AG04450 (cell line): ENCODE measurements at regions not wholly inside any gene's neighbourhood (a gene's known extent, or its start where the extent isn't known, plus 50 kb on each side); places are given as distances from the start of the nearest gene placed in this dataset.

Experiments used
- CTCF ChIA-PET: fragments of 300-600, 350-600 bp; formaldehyde crosslinking; extraction: SDS; loops from one replicate; lab custom pipeline; 2022; ENCODE audit warnings: antibody characterized with exemption, inconsistent platforms; lab: Charles Lee
- POLR2A ChIA-PET: fragments of 350-600 bp; formaldehyde crosslinking; extraction: SDS; loops from one replicate; lab custom pipeline; 2021; ENCODE audit warnings: antibody characterized with exemption, inconsistent platforms; lab: Yijun Ruan, JAX
- DNase-seq: peaks from one replicate; pipeline ENCODE4 v3.0.0-alpha.2; 2011; ENCODE audit warnings: low read depth, low spot score
- H3K27ac ChIP-seq: one replicate; pipeline ENCODE4 v1.5.1; 2012; ENCODE audit warnings: low read depth, low read length, control low read depth
- H3K27me3 ChIP-seq: one replicate; pipeline ENCODE4 v1.6.0; 2012; ENCODE audit warnings: low read length; ENCODE audit not compliant: control insufficient read depth, insufficient read depth
- H3K4me3 ChIP-seq: 2 replicates; pipeline ENCODE4 v1.5.1; 2011; ENCODE audit warnings: mild to moderate bottlenecking, low read depth, low read length, control low read depth
- H3K9me3 ChIP-seq: 2 replicates; pipeline ENCODE4 v1.5.1; 2012; ENCODE audit warnings: low read length; ENCODE audit not compliant: control insufficient read depth, insufficient read depth
- TF ChIP-seq, protein P1 (sequence below): IDR thresholded peaks from 2 replicates; pipeline ENCODE4 v1.5.1; 2011; ENCODE audit warnings: low read depth, low read length, control low read depth, inconsistent platforms

DNA sequence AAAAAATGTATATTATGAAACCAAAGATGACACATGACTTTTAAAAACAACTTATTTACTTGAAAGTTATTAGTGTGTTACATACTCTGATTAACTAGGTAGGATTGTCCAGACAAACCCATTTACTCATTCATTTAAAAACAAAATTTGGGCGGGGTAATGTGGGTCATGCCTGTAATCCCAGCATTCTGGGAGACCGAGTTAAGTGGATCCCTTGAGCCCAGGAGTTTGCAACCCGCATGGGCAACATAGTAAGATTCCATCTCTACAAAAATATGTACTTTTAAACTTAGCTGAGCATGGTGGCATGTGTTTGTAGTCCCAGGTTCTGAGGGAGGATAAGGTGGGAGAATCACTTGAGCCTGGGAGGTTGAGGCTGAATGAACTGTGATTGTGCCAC, 1414.7 kb downstream of the PLA2G4A start:
- Histone ChIP-seq H3K9me3 (no peaks in the 10 kb centered on the region), H3K27ac (no peak overlapping the region), H3K27me3 (no peaks in the 10 kb centered on the region), H3K4me3 (no peak overlapping the region)
- ChIA-PET POLR2A (no interaction called here), CTCF (no interaction called here)
- TF ChIP-seq, protein P1, sequence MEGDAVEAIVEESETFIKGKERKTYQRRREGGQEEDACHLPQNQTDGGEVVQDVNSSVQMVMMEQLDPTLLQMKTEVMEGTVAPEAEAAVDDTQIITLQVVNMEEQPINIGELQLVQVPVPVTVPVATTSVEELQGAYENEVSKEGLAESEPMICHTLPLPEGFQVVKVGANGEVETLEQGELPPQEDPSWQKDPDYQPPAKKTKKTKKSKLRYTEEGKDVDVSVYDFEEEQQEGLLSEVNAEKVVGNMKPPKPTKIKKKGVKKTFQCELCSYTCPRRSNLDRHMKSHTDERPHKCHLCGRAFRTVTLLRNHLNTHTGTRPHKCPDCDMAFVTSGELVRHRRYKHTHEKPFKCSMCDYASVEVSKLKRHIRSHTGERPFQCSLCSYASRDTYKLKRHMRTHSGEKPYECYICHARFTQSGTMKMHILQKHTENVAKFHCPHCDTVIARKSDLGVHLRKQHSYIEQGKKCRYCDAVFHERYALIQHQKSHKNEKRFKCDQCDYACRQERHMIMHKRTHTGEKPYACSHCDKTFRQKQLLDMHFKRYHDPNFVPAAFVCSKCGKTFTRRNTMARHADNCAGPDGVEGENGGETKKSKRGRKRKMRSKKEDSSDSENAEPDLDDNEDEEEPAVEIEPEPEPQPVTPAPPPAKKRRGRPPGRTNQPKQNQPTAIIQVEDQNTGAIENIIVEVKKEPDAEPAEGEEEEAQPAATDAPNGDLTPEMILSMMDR, result no peak
- no peak for DNase-seq

DNA sequence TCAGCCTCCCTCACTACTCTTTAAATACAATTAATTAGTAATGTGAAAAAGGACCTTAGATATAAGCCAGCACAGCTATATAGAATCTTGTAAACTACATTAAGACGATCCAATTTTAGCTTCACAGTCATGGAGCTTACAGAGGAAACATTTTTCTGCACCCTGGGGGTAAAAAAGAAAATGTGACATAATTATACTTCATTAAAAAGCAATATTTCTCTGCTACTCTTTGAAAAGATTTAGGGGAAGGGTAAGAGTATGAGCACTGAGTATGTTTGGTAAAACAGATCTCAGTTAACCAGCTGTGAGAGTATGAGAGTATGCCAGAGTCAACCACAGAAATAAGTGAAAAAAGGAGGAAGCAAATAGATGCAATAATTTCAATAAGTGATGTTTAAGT, 1415.9 kb downstream of the PLA2G4A start:
- no peak overlapping the region for H3K27ac ChIP-seq
- H3K27me3 ChIP-seq, result no peaks in the 10 kb centered on the region
- ChIA-PET CTCF (interaction anchor here (0.6 kb wide), 1 partner anchor 793 kb away, joined by 3 read pairs; no protein-coding TSS in a partner anchor), POLR2A (no interaction called here)
- TF ChIP-seq, protein P1, result no peak
- no peak overlapping the region for H3K4me3 ChIP-seq
- no peak for DNase-seq
- H3K9me3 ChIP-seq, result no peaks in the 10 kb centered on the region

DNA sequence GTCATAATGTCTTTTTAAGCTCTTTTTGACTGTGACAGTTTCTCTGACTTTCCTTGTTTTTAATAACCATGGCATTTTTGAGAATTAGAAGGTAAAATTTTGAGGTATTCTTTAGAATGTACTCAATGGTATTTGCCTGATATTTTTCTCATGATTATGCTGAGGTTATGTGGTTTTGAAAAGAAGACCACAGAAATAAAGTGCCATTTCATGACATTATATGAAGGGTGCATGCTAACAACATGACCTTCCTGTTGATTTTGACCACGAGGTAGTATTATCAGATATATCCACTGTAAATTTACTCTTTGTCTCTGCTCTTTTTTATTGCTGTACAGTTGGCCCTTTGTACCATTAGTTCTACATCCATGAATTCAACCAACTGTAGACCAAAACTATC, 1418.5 kb downstream of the PLA2G4A start:
- ChIA-PET CTCF (no interaction called here), POLR2A (no interaction called here)
- no peak overlapping the region for H3K27ac ChIP-seq
- H3K4me3 ChIP-seq, result no peak overlapping the region
- no peaks in the 10 kb centered on the region for H3K27me3 ChIP-seq
- no peaks in the 10 kb centered on the region for H3K9me3 ChIP-seq
- TF ChIP-seq, protein P1, result no peak
- DNase-seq, result no peak

DNA sequence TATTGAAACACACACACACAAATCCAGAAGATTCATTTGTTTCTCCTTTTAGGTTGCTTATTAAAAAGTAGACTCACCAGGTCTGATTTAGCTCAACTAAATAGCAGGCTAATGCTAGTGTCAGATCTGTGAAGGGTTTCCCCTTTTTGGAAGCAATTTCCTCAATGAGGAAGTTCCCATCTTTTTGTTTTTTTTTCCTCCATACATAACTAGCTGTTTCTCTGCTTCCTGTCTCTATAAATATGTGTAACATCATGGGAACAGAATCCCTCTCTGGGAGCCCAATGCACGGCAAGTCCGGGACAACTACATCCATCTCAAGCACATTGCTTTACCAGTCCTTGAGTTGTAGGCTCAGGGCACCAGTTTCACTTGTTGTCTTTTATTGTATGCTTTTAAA, 1421.1 kb downstream of the PLA2G4A start:
- no peaks in the 10 kb centered on the region for H3K9me3 ChIP-seq
- TF ChIP-seq, protein P1, result no peak
- no peak overlapping the region for H3K4me3 ChIP-seq
- ChIA-PET POLR2A (no interaction called here), CTCF (no interaction called here)
- no peak overlapping the region for H3K27ac ChIP-seq
- H3K27me3 ChIP-seq, result no peaks in the 10 kb centered on the region
- DNase-seq, result no peak

DNA sequence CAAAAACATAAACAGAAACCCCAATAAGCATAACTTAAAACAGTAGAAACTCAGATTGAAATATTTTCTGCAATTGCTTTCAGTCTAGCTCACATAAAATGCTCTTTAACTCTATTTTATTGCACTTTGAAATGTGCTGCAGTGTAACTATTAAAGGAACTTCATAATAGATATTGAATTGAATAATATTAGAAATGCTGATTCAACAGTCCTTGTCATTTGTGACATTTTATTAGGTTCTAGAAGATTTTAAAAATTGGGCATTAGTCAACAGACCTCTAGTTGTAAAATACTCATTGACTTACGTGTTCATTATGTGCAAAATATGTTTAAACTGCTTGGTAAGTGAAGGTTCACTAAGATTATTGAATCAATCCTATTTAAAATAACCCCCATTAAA, 1422.3 kb downstream of the PLA2G4A start:
- ChIA-PET CTCF (no interaction called here), POLR2A (no interaction called here)
- Histone ChIP-seq H3K27me3 (no peaks in the 10 kb centered on the region), H3K27ac (no peak overlapping the region), H3K4me3 (no peak overlapping the region), H3K9me3 (no peaks in the 10 kb centered on the region)
- DNase-seq, result no peak
- TF ChIP-seq, protein P1, result no peak
